ENCODE measurements at regions not wholly inside any gene's neighbourhood (a gene's known extent, or its start where the extent isn't known, plus 50 kb on each side); places are given as distances from the start of the nearest gene placed in this dataset.

GRCh38 chr12:19627719-19628118 lies 188.4 kb downstream of the AEBP2 start:
- peak; percentile 90 for DNase-seq

DNA sequence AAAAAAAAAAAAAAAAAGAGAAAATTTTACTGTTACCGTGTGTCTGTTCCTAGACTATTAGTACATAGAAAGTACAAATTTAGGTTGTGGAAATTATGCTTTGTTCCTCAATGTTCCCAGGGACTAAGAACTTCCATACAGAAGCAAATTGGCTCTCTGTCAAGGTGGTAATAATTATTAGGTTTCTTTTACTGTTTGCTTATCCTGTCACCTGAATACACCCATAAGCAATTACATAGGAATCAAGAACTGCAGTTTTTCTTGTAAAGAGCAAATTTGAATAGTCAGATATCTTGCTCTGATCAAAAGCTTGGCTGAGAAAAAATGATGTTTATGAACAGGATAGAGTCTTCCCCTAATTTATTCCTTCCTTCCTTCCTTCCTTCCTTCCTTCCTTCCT lies 191.2 kb downstream of the AEBP2 start:
- no peak for DNase-seq

DNA sequence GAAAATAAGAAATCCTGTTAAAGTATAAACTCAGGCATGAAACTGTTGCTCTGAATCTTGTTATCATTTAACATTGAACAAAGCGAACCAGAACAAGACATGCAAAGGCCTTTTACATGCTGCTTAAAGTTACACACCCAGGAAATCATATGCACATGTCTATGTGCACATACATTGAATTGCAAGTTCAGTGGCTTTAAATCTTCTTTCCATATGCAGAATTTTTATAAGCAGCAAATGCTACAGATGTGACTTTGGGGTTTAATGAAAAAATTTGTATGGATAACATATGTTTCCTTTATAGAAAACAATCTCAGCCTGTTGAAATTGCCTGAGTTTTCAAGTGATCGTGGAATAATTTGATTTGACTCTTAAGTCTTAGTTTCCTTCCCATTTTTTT lies 193.9 kb downstream of the AEBP2 start:
- DNase-seq, result no peak

- no peak for DNase-seq
Measured at GRCh38 chr12:19633641-19634040, 194.3 kb downstream of the AEBP2 start.

GRCh38 chr12:19639781-19640415 lies 200.6 kb downstream of the AEBP2 start:
- DNase-seq, result no peak

DNA sequence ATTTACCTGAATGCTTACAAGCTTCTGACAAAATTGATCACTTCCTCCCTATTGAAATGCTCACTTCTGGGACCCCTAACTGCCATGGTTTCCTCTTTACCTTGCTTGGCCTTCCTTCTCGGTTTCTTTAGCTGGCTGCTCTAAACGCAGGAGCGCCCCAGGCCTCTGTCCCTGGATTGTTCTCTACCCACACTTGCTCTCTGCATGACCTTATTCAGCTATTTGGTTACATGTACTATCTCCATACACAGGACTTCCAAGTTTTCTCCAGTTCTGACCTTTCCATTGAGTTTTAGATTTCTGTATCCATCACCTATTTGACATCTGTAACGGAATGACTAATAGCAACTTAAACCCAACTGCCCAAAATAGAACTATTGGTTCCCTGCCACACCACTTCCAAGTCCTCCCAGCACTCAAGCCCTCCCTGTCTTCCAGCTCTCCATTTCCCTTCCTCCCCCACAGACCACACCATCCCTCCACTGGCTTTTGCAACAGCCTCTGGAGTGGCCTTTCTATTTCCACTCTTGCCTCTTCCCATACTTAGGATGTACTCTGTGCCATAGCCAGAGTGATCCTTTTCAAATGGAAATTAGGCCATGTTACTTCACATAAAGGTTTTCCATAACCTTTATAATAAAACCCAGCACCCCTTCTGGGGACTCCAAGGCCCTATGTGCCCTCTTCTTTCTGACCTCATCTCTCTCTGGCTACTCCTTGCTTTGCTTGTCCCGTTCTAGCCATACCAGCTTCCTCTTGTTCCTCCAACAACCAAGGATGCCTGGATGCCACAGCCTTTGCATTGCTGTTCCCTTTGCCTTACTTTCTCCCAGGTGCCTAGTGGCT lies 202.2 kb downstream of the AEBP2 start:
- DNase-seq, result no peak

DNA sequence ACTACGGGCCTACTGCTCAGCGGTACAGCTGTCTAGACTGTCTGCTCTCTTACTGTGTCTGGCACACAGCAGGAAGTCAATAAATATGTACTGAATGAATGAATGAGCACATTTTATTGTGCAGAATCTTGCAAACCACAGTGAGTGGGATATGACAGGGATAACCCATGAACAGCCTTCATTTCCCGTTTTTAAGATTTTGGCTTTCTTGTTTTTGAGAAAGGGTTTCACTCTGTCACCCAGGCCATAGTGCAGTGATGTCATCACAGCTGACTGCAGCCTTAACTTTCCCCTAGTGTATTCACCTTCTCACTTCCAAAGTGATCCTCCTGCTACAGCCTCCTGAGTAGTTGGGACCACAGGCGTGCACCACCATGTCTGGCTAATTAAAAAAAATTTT lies 203.1 kb downstream of the AEBP2 start:
- no peak for DNase-seq

GRCh38 chr12:19643635-19644034 lies 204.3 kb downstream of the AEBP2 start:
- DNase-seq, result no peak

DNA sequence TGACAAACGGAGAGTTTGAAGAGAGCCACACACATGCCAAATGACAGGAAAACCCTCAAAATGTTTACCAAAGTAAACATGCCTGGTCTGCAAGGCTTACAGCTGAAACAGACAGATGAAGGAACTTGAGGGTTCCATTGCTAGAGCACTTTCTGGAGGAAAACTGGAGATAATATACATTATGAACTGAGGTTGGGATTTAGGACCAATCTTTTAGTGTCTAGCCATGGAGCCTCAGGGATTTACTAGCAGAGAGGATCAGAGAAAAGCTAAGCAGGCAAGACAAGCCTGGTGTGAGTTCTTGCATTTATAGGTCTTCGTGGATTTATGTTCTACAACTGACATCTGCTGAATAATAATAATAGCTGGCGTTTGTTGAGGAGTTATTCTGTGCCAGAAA lies 205.3 kb downstream of the AEBP2 start:
- no peak for DNase-seq

- DNase-seq, result no peak
Measured at GRCh38 chr12:19645823-19646222, 206.5 kb downstream of the AEBP2 start.

DNA sequence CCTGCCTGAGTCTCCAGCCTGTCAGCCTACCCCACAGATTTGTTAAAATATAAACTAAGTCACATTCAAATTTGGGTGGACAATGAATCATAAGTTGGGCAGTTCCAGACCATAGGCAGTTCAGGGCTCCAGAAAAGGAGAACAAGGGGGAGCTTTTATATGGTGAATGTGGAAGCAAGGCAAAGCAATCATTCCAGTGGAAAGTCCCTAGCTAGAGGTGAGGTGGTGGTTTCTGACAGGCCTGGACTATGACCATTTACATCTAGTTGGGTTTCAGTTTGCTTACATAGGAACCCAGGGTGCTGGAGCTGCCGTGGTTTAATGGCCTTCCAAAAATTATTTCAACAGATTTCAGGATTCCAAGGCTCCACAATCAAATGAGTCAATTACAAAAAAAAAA lies 207.3 kb downstream of the AEBP2 start:
- no peak for DNase-seq

- no peak for DNase-seq
Measured at GRCh38 chr12:19647806-19648556, 208.7 kb downstream of the AEBP2 start.

DNA sequence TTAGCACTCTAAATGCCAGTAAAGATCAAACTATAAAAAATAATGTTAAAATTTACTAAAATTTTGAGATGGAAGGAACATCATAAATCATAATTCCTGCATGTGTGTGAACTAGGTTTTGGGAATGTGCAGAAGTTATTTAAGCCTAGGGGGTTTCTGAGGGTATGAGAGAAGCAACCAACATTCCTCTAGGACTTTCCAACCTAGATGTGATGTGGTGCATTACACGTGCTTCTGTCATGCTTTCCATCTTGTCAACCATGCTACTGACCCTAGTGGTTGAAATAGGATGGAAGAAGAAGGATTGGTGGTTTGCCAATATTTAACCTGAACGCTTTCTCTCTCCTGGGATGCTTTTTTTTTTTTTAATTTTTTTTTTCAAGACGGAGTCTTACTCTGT lies 209.3 kb downstream of the AEBP2 start:
- no peak for DNase-seq

- no peak for DNase-seq
Measured at GRCh38 chr12:19652386-19652785, 213.1 kb downstream of the AEBP2 start.

GRCh38 chr12:19654650-19655376 lies 215.5 kb downstream of the AEBP2 start:
- DNase-seq, result no peak

GRCh38 chr12:19657118-19657731 lies 217.9 kb downstream of the AEBP2 start:
- DNase-seq, result no peak

DNA sequence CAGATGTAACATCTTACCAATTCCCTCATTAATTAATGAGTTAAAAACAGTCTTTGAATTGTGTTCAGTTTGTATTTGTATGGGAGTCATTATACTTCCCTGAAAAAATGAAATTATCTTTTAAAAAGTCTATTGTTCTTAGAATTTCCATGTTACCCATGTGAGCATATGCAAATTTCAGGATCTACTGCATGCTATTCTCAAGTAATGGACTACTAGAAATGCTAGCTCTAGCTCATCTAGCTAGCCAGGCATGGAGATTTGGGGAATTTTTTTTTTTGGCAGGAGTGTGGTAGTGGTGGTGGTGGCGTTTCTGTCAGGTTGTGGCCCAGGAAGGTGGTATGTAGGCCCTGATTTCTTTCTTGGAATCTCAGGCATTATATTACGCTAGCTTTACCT lies 218.4 kb downstream of the AEBP2 start:
- DNase-seq, result peak; percentile 7

DNA sequence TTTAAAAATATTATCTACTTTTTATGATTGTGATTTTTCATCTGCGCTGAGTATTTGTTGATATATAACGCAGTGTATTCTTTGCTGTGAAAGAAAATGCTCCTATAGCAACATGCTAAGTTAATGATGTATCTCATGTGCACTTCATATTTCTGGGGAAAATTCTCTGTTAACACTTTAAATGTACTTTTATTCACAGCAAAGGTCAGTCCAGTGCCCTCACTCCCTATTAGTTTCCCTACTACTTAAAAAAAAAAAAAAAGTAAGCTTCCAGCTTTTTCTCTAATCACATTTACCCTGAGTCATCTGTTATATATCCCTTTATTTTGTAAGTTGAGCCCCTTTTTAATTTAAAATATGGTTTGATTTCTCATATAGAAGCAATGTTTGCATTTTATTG lies 219.8 kb downstream of the AEBP2 start:
- DNase-seq, result no peak

- no peak for DNase-seq
Measured at GRCh38 chr12:19659501-19659900, 220.2 kb downstream of the AEBP2 start.

GRCh38 chr12:19665121-19665900 lies 226.0 kb downstream of the AEBP2 start:
- DNase-seq, result no peak

DNA sequence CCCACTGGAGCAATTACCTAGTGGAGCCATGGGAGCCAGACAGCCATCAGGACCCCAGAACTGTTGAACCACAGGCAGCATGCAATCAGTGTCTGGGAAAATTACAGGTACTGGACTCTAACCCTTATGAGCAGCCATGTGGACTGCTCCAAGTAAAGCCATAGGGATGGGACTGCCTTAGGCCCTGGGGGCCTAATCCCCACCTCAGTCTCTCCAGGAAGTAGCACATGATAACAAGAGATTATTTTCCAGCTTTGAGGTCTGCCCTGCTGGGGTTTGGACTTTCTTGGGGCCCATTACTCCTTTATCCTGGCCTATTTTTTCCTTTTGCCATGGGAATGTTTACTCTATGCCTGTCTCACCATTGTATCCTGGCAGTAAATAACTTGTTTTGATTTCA lies 226.8 kb downstream of the AEBP2 start:
- DNase-seq, result no peak

GRCh38 chr12:19669793-19670192 lies 230.5 kb downstream of the AEBP2 start:
- no peak for DNase-seq

All from NCI-H526 treated with DMSO at 0.1 percent for 48 hours (cell line).